ENCODE measurements at regions not wholly inside any gene's neighbourhood (a gene's known extent, or its start where the extent isn't known, plus 50 kb on each side); places are given as distances from the start of the nearest gene placed in this dataset.

- TF ChIP-seq POLR2AphosphoS5 (IDR thresholded peaks at IDR 0.05; ENCODE audit: insufficient read depth in 1 of 2, low read depth in 1 of 2) = no peak
- TF ChIP-seq CTCF (IDR thresholded peaks at IDR 0.05) = no peak
- TF ChIP-seq POLR2A (IDR thresholded peaks at IDR 0.05) = no peak
These were observed 399.1 kb upstream of the ZNF804A start for GRCh38 chr2:184199274-184199673.

All from vagina (tissue), 2 donors.